Heart left ventricle (tissue), 16 donors: ENCODE measurements at regions not wholly inside any gene's neighbourhood (a gene's known extent, or its start where the extent isn't known, plus 50 kb on each side); places are given as distances from the start of the nearest gene placed in this dataset.

Experiments used
- ATAC-seq, 4 donors: fragments of 200-7000 bp; cut with Tn5 transposase; one replicate each; pipeline ENCODE4 v1.9.1; 2020 to 2022; ENCODE audit warnings: moderate library complexity in 4 of 4, mild to moderate bottlenecking in 3 of 4, moderate number of reproducible peaks in 1 of 4
- DNase-seq, 5 donors: peaks; one replicate each; pipeline ENCODE4 v3.0.0-alpha.2; 2020
- H3K27ac ChIP-seq, 12 donors: fragments of 200-600 bp; sonication (generic) in 4 of 12; one replicate each; pipeline versions ENCODE4 v1.5.0 to v1.8.0; 2016 to 2022; ENCODE audit warnings: mild to moderate bottlenecking in 2 of 12
- H3K27me3 ChIP-seq, 9 donors: fragments of 200-600 bp; sonication (generic) in 2 of 9; one replicate each; pipeline versions ENCODE4 v1.5.1 to v1.8.0; 2016 to 2022; ENCODE audit warnings: mild to moderate bottlenecking in 3 of 9
- H3K36me3 ChIP-seq, 9 donors: fragments of 200-600 bp; sonication (generic) in 2 of 9; one replicate each; pipeline versions ENCODE4 v1.5.0 to v1.8.0; 2018 to 2022; ENCODE audit warnings: mild to moderate bottlenecking in 2 of 9
- H3K4me1 ChIP-seq, 12 donors: fragments of 200-600 bp; sonication (generic) in 4 of 12; one replicate each; pipeline versions ENCODE4 v1.5.0 to v1.8.0; 2016 to 2022; ENCODE audit warnings: mild to moderate bottlenecking in 3 of 12
- H3K4me3 ChIP-seq, 12 donors: fragments of 200-600 bp; sonication (generic) in 4 of 12; one replicate each; pipeline versions ENCODE4 v1.5.0 to v1.8.0; 2017 to 2022; ENCODE audit warnings: mild to moderate bottlenecking in 9 of 12, moderate library complexity in 4 of 12
- H3K9me3 ChIP-seq, 12 donors: fragments of 200-600 bp; sonication (generic) in 4 of 12; one replicate each; pipeline versions ENCODE4 v1.5.0 to v1.8.0; 2016 to 2022; ENCODE audit warnings: mild to moderate bottlenecking in 1 of 12
- POLR2A ChIP-seq, 2 donors: fragments of 450-650 bp; IDR thresholded peaks; one replicate each; pipeline ENCODE4 v1.6.1; 2017; ENCODE audit warnings: antibody characterized with exemption in 2 of 2, mild to moderate bottlenecking in 2 of 2, moderate library complexity in 2 of 2
- WGBS, 4 donors: extraction: QIAGEN DNeasy Blood & Tissue Kit in 2 of 4; methylation state at CpG; one replicate each; pipeline versions ENCODE4 v1.1.5 to v1.1.7; 2013 to 2018; 5-methylcytosine and 5-hydroxymethylcytosine counted together
- intact Hi-C, 10 donors: fragments of 100-400 bp; cut with DNase I; formaldehyde crosslinking; loops; one replicate each; pipeline versions ENCODE4 v1.11.1 to v1.14.2; 2022
- TF ChIP-seq, protein P1 (sequence below), 12 donors: fragments of 200-600 bp; sonication (generic) in 4 of 12; IDR thresholded peaks; one replicate each; pipeline versions ENCODE4 v1.5.0 to v1.8.0; 2018 to 2022; ENCODE audit warnings: antibody characterized with exemption in 12 of 12, mild to moderate bottlenecking in 5 of 12
- donor health status: ischemic (EF 13 %, LVEDD 7.1; RV severe dilation, severe dysfunction).
- donor health status: healthy with polysubstance abuse.
- donor health status: DM: no; HTN: yes; CAD: no.
- donor health status: DM: no; HTN: no; CAD: no.
- donor health status: ischemic (EF 25% LVEDD 6.9; RV normal size, moderate dysfunction).
- donor health status: ischemic (EF 25% LVEDD 5.7; RV mildly dilated, moderate dysfunction).
- donor health status: healthy.
- donor health status: DM: yes; HTN: yes; CAD: no.
- donor health status: ischemic (EF 35%, LVEDD 5.7; RV mildly dilated, moderate dysfunction).
- donor health status: nonischemic (EF 11% LVEDD 7.7; RV severe dilation, severe dysfunction).
- donor health status: DM: yes; HTN: yes; CAD: no.
- donor health status: PGD.
- donor health status: ischemic (EF 29% LVEDD 5.4; RV normal size, mild dysfunction).
- donor health status: nonischemic (EF 23%, LVEDD 6.1; RV moderate dilation, normal function).

DNA sequence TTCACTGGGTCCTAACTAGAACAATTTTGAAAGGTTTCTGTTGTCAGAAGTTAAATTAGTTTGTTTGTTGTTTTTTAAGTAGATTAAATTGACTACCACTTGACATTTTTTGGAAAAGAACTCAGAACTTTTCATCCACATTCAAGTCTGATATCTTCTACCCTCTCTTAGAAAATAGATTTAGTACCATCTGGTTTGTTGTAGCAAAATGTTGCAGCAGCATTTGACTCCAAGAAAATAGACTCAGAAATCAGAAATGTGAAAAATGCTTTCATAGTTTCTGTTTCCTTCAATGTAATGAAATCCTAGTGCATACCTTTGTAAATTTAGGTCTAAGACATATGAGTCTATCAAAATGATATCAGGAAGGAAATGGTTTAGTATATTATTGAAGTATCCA, 256.3 kb upstream of the CLEC14A start:
- no peak overlapping the region for H3K4me3 ChIP-seq
- TF ChIP-seq POLR2A (IDR thresholded peaks at IDR 0.05), result no peak
- TF ChIP-seq, protein P1, sequence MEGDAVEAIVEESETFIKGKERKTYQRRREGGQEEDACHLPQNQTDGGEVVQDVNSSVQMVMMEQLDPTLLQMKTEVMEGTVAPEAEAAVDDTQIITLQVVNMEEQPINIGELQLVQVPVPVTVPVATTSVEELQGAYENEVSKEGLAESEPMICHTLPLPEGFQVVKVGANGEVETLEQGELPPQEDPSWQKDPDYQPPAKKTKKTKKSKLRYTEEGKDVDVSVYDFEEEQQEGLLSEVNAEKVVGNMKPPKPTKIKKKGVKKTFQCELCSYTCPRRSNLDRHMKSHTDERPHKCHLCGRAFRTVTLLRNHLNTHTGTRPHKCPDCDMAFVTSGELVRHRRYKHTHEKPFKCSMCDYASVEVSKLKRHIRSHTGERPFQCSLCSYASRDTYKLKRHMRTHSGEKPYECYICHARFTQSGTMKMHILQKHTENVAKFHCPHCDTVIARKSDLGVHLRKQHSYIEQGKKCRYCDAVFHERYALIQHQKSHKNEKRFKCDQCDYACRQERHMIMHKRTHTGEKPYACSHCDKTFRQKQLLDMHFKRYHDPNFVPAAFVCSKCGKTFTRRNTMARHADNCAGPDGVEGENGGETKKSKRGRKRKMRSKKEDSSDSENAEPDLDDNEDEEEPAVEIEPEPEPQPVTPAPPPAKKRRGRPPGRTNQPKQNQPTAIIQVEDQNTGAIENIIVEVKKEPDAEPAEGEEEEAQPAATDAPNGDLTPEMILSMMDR (IDR thresholded peaks at IDR 0.05), result no peak
- no peak for ATAC-seq
- no peak for DNase-seq
- no peaks in the 10 kb centered on the region for H3K4me1 ChIP-seq
- H3K36me3 ChIP-seq, result no peaks in the 10 kb centered on the region
- no peak overlapping the region for H3K27ac ChIP-seq
- intact Hi-C loops, result no loop called here
- H3K9me3 ChIP-seq, result no peaks in the 10 kb centered on the region
- no peaks in the 10 kb centered on the region for H3K27me3 ChIP-seq

DNA sequence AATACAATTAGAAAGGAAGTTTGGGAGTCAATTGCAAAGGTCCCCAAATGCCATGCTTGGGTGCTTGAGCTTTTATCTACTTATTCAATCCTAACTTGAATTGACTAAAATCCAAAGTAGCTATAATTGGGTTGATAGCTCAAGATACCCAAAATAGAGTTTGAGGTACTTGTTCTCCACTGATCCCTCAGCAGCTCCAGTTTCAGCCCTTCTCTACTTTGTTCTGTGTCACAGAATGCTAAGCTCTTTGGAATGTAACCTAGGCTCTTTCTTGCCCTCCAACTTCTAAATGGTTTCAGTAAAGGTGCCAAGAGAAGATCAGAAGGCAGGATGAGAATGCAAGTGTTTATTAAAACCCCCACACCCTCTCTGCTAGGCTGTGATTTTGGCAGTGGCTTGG, 251.4 kb upstream of the CLEC14A start:
- no peaks in the 10 kb centered on the region for H3K4me1 ChIP-seq
- ATAC-seq (no peak), DNase-seq (no peak)
- intact Hi-C loops, result no loop called here
- H3K27ac ChIP-seq, result no peak overlapping the region
- TF ChIP-seq POLR2A (IDR thresholded peaks at IDR 0.05), result no peak
- TF ChIP-seq, protein P1 (IDR thresholded peaks at IDR 0.05), result no peak
- no peaks in the 10 kb centered on the region for H3K9me3 ChIP-seq
- no peaks in the 10 kb centered on the region for H3K36me3 ChIP-seq
- no peak overlapping the region for H3K4me3 ChIP-seq
- no peaks in the 10 kb centered on the region for H3K27me3 ChIP-seq

DNA sequence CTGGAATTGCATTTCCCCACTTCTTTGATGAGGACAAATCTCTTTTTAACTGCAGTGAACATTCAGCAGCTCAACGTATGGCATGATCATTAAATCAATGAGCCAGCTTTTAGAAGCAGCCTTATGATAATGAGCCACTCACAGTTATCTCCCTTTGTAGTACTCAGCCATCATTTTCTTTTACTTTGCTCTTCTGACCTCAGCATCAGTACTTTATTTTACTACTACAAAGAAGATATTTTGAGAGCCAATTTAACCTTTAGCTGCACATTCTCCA, 250.0 kb upstream of the CLEC14A start:
- no peak for TF ChIP-seq POLR2A (IDR thresholded peaks at IDR 0.05)
- TF ChIP-seq, protein P1 (IDR thresholded peaks at IDR 0.05), result no peak
- Histone ChIP-seq H3K27me3 (no peaks in the 10 kb centered on the region), H3K4me3 (no peak overlapping the region), H3K36me3 (no peaks in the 10 kb centered on the region), H3K4me1 (no peaks in the 10 kb centered on the region), H3K9me3 (no peaks in the 10 kb centered on the region), H3K27ac (no peak overlapping the region)
- WGBS, 4 donors, result 33 to 55% (median 41%) methylated on average over 1 of the region's 1 CpG
- no peak for ATAC-seq
- intact Hi-C loops, result no loop called here
- no peak for DNase-seq

DNA sequence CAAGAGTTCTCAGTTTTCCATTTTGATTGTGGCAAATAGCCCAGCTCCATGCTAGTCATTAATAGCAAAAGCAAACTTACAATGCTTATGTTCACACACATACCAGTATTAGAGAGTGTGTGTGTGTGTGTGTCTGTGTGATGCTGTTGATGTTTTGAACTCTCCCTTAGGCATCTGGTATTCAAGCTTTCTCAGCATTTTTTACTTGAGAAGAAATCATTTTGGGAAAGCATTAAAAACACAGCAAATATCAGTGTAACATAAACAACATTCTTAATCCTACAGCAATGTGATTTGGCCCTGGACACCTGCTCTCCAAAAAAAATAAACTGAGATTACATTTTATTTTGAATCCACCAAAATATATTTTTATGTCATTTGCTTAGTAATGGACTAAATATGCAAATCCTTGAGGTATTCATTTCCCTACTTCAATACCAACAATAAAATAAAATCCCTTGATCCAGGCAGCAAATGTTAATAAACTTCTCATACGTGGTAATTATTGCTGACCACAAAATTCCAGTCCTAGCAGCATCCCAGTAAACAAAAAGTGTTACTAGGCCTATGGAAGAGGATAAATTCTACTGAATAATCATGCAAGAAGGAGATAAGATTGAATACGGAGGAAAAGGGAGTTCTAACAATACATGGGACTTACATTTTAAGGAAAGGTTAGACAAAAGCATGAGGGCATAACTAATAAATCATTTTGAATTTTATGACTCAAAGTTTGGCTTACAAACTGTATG, 249.5 kb upstream of the CLEC14A start:
- no peak for DNase-seq
- TF ChIP-seq, protein P1 (IDR thresholded peaks at IDR 0.05), result no peak
- no peak for TF ChIP-seq POLR2A (IDR thresholded peaks at IDR 0.05)

More for the DNA sequence above, 249.5 kb upstream of the CLEC14A start:
- Histone ChIP-seq H3K9me3 (no peaks in the 10 kb centered on the region), H3K4me1 (no peaks in the 10 kb centered on the region), H3K27ac (no peak overlapping the region), H3K4me3 (no peak overlapping the region), H3K27me3 (no peaks in the 10 kb centered on the region), H3K36me3 (no peaks in the 10 kb centered on the region)
- no peak for ATAC-seq
- WGBS, 4 donors, result 44 to 49% (median 45%) methylated on average over 2 of the region's 2 CpGs
- intact Hi-C loops, result no loop called here
